SKM-1 (cell line): ENCODE measurements at regions not wholly inside any gene's neighbourhood (a gene's known extent, or its start where the extent isn't known, plus 50 kb on each side); places are given as distances from the start of the nearest gene placed in this dataset.
"Not testable (repeated sequence)": the region's sequence is repeated elsewhere in the genome, so short reads cannot be mapped to it uniquely, and the experiment has no call there.

Source experiments
- DNase-seq: peaks from one replicate; lab custom pipeline; 2025; ENCODE audit not compliant: unreplicated experiment; lab: John Stamatoyannopoulos, UW

DNA sequence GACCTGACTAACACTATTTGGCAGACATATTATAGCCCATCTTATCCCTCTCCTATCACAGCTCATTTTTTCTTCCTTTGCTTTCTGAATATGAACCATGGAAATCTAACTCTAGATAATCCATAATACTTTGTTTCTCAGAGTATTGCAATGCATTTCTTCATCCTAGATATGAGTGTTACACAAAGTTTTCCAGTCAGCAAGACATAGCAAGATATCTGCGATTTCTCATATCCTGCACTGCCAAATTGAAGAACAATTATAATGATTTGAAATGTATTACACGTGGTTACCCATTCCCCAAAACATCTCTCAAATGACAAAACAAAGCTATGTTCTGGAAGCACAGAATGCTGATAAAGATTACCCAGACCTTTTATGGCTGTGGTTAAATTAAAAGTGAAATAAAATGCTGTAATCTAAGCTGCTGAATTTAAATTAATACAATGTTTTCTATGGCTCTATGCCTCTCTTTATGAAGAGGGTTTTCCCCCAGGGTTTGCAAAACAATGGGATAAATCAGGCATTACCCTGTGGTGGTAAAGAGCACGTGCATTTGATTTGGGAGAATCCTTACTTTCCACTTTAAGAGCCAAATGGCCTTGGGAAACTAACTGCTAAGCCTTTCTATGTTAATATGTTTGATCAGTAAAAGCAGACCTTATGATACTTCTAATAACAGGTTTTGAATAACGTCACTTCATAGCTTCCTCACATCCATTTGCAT is 1291.0 kb upstream of the CNTN5 start:
- no peak for DNase-seq

DNA sequence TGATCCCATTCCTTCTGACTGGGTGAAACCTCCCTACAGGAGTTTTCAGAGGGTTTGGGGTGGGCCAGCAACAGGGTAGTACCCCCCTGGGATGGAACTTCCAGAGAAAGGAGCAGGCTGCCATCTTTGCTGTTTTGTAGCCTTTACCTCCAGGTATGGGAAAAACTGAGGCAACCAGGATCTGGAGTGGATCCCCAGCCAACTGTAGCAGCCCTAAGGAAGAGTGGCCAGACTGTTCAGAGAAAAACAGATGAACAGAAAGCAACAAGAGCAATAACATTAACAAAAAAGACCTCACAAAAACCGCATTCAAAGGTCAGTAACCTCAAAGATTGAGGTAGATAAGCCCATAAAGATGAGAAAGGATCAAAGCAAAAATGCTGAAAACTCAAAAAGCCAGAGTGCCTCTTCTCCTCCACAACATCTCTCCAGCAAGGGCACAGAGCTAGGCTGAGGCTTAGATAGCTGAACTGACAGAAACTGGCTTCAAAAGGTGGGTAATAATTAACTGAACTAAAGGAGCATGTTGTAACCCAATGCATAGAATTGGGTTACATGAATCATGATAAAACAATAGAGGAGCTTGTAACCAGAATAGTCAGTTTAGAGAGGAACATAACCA is 1288.6 kb upstream of the CNTN5 start:
- no peak for DNase-seq

DNA sequence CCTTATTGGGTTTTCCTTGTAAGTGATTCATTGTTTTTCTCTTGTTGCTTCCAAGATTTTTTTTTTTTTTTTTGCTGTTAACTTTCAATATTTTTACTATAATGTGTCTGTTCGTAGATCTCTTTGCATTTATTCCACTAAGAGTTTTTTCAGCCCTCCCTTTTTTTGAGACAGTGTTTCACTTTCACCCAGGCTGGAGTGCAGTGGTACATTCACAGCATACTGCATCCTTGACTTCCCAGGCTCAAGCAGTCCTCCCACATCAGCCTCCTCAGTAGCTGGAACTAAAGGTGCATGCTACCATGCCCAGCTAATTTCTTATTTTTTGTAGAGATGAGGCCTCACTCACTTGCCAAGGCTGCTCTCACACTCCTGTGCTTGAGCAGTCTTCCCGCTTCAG is 1282.0 kb upstream of the CNTN5 start:
- no peak for DNase-seq

DNA sequence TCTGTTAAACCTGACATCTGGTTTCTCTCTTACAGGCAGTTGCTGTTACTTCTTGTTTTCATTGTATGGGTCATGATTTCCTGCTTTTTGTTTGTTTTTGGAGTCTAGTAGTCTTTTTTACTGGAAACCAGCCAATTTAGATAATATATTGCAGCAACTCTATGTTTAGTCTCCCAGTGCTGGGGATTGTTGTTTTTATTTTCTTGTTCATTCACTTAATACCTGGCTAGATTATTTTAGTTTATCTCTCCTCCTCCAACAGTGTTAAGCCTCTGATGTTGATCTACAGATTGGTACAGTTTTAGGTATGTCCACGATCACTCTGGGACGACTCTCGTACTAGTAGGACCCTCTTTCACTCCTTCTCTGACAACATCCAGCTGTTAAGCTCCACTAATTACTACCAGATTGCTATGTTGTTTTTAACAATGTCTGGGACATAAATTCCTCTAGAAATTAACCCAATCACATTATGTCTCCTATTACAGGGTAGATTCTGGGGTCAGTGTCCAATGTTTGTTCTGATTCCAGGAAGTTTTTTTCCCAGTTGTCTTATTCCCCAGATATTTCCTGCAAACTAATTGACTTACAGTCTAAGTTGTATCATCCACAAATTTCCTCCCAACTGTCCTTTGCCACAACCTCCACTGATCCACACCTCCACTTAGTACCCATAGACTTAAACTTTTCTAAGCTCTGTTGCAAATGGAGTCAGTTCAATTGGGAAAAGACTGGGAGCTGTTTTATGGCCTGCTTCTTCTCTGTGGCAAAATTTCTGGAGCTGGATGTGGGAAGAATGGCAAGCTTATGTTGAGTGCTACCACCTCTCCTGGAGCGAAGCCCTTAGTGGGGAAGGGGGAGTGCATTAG is 1280.6 kb upstream of the CNTN5 start:
- no peak for DNase-seq

DNA sequence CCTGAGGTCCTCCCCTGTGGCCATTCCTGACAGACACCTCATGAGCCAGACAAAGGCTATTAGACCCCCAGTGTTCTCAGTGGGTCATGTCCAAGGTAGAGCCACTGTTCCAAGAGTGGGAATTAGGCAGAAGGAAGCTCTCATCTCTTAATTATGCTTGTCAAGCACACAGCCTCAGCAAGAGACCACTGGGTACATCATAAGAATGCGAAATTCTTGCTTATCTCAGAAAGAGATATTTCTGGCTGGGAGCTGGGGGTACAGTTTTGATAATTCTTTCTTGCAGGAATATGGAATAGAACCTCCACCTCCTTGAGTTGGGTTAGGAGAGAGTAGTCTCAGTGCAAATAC is 1280.0 kb upstream of the CNTN5 start:
- no peak for DNase-seq

DNA sequence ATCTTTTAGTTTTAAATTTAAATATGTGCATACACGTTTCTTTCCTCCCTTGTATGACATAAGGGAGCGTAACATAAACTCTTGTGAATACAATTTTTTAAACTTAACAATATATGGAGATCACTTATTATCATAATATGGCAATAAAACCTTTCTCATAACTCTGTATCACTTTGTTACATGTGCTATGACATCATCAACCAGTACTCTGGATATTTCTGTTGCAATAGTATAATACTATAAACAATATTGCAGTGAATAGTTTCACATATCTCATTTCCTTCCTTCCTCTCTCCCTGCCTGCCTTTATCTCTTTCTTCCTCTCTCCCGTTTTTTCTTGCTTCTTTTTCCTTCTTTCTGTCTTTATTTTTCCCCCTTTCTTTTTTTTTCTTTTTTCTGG is 1278.0 kb upstream of the CNTN5 start:
- no peak for DNase-seq

DNA sequence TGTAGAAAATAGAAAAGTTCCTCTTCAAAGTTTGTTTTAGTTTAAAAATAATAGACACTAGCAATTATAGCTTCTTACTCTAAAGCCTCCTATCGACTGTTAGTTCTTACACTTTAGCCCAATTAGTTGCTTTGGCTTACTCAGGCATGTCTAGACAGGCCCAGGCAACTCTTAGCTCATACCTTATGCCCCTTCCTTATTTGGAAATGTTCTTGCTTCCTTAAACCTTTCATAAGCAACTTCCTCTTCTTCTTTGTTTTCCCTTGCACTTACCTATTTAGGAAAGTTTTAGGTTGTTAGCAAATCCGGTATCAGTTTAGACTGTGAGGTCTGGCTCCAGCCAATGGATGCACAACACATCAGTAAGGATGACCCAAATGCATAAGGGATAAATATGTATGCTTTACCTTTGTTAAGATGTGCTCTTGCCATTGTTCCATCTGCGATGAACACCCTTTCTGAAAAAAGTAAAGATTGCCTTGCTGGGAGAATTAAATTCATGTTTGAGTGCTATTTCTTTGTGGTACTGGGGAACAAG is 1277.5 kb upstream of the CNTN5 start:
- peak; percentile 71 for DNase-seq

DNA sequence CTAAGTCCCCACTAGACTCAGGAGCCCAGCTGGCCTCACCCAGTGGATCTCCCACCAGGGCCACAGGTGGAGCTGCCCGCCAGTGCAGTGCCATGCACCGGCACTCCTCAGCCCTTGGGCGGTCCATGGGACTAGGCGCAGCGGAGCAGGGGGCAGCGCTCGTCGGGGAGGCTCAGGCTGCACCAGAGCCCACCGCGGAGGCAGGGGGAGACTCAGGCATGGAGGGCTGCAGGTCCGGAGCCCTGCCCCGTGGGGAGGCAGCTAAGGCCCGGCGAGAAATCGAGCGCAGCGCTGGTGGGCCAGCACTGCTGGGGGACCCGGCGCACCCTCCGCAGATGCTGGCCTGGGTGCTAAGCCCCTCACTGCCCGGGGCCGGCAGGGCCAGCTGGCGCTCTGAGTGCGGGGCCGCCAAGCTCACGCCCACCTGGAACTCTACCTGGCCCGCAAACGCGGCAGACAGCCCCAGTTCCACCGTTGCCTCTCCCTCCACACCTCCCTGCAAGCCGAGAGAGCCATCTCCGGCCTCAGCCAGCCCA is 1275.2 kb upstream of the CNTN5 start:
- no peak for DNase-seq

DNA sequence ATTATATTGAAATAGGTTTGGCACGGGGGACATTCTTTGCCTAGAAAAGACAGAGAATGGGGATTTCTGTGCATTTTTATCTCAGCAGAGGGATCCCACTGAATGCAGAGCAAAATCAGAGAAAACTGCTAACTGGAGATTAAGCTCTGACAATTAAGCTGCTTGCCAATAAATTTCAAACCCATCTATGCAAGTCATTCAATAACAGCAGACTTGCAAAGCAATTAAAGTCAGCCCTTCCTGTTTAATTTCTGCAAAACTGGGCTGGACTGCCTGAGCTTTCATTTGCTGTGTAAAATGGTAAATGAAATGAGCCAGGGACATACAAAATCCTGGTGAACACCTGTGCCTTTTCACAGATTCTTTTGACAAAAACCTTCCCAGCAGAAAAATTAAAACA is 1273.9 kb upstream of the CNTN5 start:
- no peak for DNase-seq

DNA sequence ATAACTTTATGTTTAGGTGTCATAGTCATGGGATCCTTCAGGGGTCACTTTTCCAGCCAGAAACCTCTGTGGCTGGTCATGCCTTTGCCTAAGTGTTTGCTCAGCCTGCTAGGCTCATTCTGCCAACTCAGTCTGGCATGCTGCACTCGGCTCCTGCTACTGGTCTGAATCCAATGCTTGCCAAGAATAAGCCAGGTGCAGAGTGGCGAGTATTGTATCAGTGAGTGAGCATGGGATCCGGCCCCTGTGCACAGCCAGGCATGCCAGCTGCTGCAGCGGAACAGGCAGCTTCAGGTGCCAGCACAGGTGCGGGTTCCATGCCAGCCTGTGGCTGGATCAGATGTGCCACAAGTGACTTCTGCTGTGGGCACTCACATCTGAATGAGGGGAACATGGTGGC is 1269.3 kb upstream of the CNTN5 start:
- no peak for DNase-seq

DNA sequence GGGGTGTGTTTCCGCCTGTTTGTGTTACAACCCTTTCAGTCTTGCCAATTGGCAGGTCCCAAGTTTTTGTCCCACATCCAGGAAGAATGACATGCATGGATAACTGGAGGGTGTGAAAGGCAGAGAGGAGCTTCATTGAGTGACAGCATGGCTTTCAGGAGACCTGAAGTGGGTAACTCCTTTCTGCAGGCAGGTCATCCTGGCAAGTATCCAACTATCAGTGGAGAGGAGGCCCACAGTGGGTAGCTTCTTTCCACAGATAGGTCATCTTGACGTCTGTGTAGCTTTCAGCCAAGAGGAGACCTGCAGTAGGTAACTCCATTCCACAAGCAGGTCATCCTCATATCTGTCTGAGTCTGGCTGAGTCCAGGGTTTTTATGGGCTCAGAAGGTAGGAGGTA is 1268.8 kb upstream of the CNTN5 start:
- DNase-seq: no peak

DNA sequence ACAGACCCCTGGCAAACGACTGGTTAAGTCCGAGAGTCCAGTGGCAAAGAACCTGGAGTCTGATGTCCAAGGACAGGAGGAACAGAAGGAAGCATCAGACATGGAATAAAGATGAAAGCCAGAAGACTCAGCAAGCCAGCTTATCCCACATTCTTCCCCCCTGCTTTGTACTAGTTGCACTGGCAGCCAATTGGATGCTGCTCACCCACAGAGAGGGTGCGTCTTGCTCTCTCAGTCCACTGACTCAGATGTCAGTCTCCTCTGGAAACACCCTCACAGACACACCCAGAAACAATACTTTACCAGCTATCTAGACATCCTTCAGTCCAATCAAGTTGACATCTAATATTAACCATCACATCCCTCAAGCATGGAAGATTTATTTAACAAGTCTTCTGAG is 1265.8 kb upstream of the CNTN5 start:
- no peak for DNase-seq

DNA sequence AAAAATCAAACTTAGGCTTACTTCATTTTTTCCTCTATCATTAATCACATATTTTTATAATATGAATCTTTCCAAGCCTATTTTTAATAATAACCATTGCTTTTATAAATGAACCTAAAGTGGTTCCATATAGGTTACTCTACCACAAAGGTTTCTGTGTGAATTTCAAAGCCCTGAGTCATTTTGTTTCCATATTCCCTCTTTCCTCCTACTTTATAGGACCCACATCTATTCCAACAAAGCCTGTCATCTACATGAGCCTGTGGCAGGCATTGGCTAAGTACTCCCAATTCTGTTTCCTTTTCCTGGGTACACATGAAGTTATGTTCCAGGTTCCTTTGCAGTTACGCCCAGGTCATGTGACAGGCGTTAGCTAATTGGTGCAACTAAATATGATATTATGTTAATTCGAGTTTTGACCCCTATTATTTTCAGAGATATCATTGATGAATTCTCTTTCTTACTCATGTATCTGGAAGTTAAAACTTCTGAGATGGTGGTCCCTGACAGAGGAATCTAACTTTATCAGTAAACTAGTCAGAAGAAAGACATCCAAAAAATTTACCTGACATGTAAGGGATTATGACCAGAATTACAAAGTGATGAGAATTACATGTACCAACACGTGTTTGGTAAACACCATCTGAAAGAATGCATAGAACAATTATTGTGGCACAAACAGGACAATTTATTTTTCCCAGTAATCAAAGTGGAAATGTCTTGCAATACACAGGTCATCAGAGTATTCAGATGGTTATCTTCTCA is 1264.0 kb upstream of the CNTN5 start:
- DNase-seq: no peak

DNA sequence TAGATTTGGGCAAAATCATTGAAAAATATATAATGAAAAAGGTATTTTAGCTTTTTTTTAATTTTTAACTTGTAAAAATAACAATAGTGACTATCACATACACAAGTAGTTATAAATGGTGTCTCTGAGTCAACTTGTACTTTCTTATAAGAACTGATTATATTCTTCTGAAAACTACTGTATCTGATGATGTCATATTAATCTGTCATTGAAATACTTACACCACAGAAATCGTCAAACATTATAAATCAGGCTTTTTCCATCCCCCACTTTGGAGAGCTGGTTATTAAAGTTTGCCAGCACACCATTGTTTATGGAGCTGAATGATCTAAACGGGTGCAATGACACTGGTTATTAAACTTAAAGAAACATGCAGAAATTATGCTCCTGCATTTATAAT is 1259.6 kb upstream of the CNTN5 start:
- no peak for DNase-seq

DNA sequence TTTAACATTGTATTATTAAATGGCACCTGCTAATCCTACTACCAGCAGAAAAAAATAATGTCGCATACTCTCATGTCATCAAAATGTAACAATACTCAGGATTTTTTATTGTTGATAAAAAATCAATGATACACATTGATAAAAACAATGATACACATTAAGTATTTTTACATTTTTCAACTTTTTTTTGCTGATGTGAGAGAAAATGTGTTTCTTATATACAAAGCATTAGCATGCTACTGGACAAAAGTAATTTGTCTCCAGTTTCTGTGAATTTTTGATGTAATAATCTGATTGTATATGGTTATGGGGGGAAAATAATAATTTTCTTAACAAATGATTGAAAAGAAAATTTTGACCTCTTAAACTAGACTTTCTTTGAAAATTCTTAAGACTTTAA is 1256.6 kb upstream of the CNTN5 start:
- DNase-seq: no peak

DNA sequence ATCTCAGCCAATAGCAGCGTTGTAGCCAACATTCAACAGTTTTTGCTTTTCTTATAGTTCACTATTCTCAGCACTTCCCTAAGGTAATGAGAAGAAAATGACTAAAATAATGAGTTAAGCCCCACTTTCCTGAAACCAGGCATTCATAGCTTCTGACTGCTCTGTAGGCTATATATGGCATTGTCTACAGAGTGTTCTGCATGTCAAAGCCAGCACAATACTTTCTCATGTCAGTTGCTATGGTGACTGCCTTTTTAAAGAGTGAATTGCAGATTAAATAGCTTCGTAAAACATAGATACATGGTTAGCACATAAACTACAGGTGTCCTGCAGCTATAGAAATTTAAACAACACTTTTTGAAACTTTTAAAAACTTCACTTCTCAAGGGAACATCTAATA is 1256.1 kb upstream of the CNTN5 start:
- no peak for DNase-seq

DNA sequence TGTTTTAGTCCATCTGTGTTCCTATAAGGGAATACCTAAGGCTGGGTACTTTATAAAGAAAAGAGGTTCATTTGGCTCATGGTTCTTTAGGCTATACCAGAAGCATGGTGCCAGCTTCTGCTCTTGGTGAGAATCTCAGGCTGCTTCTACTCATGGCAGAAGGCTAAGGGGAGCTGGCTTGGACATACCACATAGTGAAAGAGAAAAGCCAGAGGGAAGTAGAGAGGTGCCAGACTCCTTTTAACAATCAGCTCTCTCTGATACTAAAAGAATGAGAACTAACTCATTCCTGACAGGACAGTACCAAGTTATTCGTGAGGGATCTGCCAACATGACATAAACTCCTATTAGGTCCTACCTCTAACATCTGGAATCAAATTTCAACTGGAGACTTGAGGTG is 1250.2 kb upstream of the CNTN5 start:
- DNase-seq: no peak

DNA sequence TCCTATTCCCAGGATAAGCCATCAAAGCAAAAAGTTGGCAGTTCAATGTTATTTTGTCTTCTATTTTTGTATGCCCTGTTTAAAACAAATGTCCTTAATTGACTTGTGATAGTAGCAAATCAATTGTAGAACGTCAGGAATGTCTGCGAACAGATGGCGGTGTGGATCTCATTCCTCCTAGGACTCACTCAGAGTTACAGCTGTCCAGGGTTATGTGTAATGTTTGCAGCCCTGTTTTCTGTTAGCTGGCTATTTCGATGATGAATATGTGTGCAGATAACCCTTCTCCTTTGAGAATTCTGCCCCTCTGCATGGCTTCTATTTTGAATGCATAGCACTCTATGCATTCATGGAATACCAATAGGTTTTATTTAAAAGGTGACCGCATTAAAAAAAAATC is 1248.0 kb upstream of the CNTN5 start:
- DNase-seq: no peak

DNA sequence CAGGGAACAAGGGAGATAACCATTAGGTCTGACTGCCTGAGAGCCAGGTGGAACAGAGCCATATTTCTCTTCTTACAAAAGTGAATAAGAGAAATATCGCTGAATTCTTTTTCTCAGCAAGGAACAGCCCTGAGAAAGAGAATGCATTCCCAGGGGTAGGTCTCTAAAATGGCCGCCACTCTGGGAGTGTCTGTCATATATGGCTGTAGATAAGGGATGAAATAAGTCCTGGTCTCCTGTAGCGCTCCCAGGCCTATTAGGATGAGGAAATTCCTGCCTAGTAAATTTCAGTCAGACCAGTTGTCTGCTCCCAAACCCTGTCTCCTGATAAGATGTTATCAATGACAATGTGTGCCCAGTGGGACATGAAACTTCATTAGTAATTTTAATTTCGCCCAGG is 1236.4 kb upstream of the CNTN5 start:
- not testable (repeated sequence) for DNase-seq

DNA sequence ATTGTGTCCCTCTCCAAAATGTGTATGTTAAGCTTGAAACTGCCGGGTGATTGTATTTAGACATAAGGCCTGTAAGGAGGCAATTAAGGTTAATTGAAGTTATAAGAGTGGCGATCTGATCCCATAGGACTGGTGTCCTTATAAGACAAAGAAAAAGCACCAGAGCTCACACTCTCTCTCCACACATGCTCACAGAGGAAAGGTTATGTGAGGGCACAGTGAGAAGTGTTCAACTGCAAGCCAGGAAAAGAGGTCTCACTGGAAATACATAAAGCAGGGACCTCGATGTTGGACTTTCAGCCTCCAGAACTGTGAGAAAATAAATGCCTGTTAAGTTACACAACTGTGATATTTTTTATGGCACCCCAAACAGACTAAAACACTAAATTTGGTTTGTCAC is 1233.8 kb upstream of the CNTN5 start:
- no peak for DNase-seq

DNA sequence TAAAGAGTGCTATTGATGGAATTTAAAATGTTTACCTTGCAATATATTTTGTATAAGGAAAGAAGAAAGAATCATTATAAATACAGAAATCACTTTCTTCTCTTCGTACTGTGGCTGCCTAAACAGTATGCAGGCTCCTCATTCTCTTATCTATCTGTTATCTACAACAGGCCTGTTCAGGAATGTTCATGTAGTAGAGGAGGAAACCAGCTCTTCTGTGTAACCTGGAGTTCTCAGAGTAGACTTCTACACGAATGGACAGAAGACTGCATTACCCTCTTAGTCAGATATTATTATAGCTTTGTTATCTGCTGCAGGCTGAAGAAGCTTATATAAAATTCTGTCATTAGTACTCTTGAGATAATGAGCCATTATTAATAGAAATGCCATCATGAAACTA is 1225.9 kb upstream of the CNTN5 start:
- no peak for DNase-seq
